NCI-H345 treated with DMSO at 0.1 percent for 48 hours (cell line): ENCODE measurements at regions not wholly inside any gene's neighbourhood (a gene's known extent, or its start where the extent isn't known, plus 50 kb on each side); places are given as distances from the start of the nearest gene placed in this dataset.
"Not testable (repeated sequence)": the region's sequence is repeated elsewhere in the genome, so short reads cannot be mapped to it uniquely, and the experiment has no call there.

ENCODE experiments used
- DNase-seq: peaks from one replicate; lab custom pipeline; 2025; ENCODE audit not compliant: unreplicated experiment; lab: John Stamatoyannopoulos, UW

DNA sequence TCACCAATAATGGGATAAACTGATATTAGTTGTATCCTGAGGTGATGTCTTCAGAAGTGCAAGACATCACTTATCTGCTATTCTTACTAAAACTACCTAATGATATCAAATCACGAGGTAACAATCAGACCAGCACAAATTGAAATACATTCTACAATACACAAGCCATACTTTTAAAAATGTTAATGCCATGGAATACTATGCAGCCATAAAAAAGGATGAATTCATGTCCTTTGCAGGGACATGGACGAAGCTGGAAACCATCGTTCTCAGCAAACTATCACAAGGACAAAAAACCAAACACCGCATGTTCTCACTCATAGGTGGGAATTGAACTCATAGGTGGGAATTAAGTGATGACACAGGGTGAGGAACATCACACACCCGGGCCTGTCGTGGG is 129.3 kb downstream of the SST start:
- DNase-seq, result no peak

- DNase-seq, result no peak
Observed at GRCh38 chr3:187536185-187536584, 134.0 kb downstream of the SST start.

GRCh38 chr3:187533797-187534196 is 136.4 kb downstream of the SST start:
- DNase-seq, result no peak

GRCh38 chr3:187531831-187532230 is 138.4 kb downstream of the SST start:
- DNase-seq, result no peak

- DNase-seq, result no peak
Observed at GRCh38 chr3:187522890-187523289, 147.3 kb downstream of the SST start.

- DNase-seq, result no peak
Observed at GRCh38 chr3:187522293-187522692, 147.9 kb downstream of the SST start.

DNA sequence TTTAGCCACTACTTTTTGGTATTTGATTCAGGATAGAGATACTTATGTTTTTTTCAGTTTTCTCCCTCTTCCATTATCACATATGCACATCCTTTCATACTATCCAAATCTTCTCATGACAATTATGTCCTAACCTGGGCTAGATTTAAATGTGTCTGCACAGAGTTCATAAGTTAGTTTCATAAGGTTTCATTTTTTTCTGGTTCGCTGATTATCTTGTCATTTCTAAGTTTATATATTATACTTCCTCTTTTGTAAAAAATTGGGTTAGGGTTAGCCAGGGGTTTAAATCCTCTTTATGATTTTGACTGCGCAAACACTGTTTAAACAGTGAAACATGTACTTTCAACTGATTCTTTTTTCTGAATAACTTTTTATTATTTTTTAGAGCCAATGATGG is 148.6 kb downstream of the SST start:
- no peak for DNase-seq

GRCh38 chr3:187520027-187520945 is 149.9 kb downstream of the SST start:
- DNase-seq, result no peak

GRCh38 chr3:187519428-187519890 is 150.7 kb downstream of the SST start:
- no peak for DNase-seq

DNA sequence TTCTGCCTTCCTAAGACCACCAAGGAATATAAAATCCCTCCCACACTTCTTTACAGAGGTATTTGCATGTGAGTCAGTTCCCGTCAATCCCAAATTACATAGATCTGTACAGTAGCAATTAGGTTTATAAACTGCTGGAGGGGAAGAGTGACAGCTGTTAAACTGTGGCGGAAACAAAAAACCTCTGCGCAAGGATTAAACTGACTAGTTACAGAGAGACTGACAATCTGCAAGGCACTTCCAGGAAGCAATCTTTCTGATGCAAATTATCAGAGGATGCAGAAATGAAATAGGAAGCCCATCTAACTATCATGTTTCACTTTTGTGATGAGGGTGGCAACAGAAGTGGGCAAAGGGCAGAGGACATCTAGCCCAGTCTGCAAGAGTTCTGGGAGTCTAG is 150.4 kb downstream of the RTP4 start:
- DNase-seq, result no peak

DNA sequence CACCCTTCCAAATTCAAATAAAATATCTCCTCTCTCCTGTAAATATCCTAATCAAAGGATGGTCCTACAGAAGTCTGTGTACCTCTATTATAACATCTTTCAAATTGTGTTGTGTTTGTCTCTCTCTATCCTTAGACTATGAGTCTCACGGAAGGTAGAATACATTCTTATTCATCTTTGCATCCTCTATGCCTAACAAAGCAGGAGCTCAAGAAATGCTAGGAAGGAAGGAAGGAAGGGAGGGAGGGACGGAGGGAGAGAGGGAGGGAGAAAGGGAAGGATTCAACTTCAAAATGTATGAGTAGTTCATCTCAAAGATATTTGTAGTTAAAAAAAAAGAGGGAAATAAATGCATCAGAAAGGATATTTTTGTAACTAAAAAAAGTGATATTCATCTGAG is 150.0 kb downstream of the RTP4 start:
- DNase-seq, result no peak

GRCh38 chr3:187516446-187517185 is 148.4 kb downstream of the RTP4 start:
- no peak for DNase-seq

- no peak for DNase-seq
Observed at GRCh38 chr3:187507905-187508304, 139.7 kb downstream of the RTP4 start.

DNA sequence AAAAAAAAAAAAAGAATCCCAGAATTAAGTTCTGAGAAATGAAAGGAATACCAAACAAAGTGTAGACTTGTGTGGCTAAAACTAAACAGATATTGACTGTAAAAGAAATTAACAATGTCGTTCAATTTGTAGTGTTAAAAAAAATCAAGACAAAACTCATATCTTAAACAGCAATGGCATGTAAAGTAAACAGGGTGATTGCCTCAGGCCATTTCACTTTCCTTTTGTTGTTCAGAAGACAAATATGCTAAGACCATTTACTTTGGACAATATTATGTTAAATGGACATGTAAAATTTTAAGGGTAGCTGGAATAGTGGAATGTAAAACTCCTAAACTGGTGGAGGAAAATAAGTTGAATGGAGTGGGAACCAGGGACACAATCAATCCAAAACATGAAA is 139.1 kb downstream of the RTP4 start:
- no peak for DNase-seq

- no peak for DNase-seq
Observed at GRCh38 chr3:187504435-187504834, 136.2 kb downstream of the RTP4 start.

DNA sequence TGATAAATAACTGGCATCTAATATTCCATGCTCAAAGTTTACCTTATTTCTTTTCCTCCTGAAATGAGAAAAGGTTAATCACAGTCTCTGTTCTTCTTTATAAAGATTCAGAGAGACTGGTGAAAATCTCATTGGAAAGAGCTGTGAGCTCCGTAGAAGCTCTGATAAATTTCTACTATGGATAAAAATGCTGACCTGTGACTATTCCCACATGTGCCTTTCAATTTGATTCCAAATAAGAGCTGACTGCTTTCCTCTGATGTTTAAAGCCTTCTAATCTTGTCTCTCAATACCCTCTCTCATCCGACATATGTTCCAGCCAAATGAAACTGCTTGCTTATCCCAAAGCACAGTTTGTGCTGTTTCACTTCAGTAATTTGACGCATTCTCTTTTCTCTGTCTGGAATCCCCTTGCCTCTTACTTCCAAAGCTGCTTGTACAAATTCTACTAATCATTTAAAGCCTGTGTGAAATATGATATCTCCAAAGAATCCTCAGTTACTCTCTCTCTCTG is 130.1 kb downstream of the RTP4 start:
- DNase-seq, result no peak

DNA sequence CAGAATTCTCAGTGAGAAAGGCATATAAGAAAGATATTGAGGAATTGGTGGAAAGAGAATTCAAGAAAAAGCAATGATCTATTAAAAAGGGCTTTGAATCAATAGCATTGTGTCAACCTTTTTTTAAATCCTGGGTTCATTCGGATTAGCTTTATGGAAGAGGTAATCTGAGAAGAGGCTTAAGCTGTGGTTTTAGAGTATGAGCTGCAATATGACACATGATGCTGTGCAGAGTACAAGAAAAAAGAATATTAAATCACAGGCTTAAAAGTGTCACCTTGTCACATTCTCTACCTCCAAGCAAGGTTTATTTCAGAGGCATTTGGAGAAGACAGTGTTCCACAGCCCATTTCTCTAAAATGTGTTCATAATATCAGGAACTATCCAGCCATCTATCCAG is 128.9 kb downstream of the RTP4 start:
- no peak for DNase-seq

GRCh38 chr3:187494056-187494455 is 125.9 kb downstream of the RTP4 start:
- not testable (repeated sequence) for DNase-seq

DNA sequence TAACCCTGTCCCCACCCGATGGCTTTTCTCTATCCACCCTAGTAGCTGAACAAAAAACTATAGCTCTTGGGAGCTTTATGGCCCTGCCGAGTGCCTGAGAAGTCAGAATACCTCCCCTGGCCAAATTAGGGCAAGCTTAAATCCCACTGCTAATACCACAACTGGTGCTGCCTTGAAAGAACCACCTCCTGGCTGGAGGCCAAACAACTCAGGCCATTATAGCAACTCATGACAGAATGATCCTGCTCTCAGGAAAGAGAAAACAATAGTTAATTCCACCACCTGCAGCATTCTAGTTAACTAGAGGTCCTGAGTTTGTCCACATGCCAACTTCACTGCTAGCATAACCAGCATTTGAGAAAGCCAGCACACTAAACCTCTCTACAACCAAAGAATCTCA is 123.2 kb downstream of the RTP4 start:
- DNase-seq, result no peak

GRCh38 chr3:187490366-187490765 is 122.2 kb downstream of the RTP4 start:
- no peak for DNase-seq

DNA sequence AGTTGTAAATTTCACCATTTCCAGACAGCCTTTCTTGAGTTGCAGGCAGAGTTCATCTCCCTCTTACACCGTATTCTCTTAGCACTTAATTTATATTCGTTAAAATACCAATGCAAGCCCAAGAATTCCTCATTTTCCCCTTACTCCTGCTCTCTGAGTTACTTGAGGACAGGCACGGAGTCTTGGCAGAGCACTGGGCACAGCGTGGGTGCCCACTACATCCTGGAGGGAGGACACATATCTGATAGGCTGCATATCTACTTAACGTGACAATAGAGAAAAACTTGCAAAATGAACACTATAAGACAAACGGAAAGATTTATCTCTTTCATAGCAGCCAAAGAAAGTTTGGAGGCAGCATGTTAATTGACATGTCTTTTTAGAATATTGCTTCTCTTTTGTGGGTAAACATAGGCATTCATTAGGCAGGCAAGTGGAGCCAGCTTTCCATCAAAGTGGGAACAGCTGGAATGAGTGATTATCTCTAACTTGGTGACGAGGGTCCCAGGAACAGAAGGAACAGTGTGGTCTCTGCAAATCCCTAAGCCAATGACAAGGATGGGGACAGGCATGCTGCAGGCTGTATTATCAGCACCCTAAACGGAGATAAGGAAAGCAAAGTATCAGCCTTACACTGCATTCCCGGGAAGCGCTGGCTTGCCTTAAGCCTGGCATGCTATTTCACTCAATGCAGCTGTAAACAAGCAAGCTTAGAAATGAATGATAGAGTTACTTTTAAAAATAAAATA is 116.5 kb downstream of the RTP4 start:
- no peak for DNase-seq
